ENCODE measurements at regions not wholly inside any gene's neighbourhood (a gene's known extent, or its start where the extent isn't known, plus 50 kb on each side); places are given as distances from the start of the nearest gene placed in this dataset.

GRCh38 chr2:182585430-182585829 is 130.6 kb upstream of the DNAJC10 start:
- no peaks in the 10 kb centered on the region for H3K4me1 ChIP-seq (replicated peaks)
- H3K4me3 ChIP-seq = no peak overlapping the region
- H3K27ac ChIP-seq = no peak overlapping the region
- no peaks in the 10 kb centered on the region for H3K36me3 ChIP-seq
- 91% methylated on average over 2 of the region's 2 CpGs for WGBS
- intact Hi-C loops (cut with DNase I) = no loop called here
- H3K27me3 ChIP-seq (replicated peaks; ENCODE audit: insufficient read depth) = no peaks in the 10 kb centered on the region
- no peak for TF ChIP-seq CTCF (IDR thresholded peaks at IDR 0.05)
- TF ChIP-seq POLR2AphosphoS5 (IDR thresholded peaks at IDR 0.05) = no peak
- TF ChIP-seq POLR2A (IDR thresholded peaks at IDR 0.05) = no peak
- DNase-seq (ENCODE audit: low spot score) = no peak
- no peaks in the 10 kb centered on the region for H3K9me3 ChIP-seq

GRCh38 chr2:182586426-182586825 is 129.6 kb upstream of the DNAJC10 start:
- intact Hi-C loops (cut with DNase I) = no loop called here
- WGBS = 88% methylated on average over 2 of the region's 2 CpGs

GRCh38 chr2:182587831-182588230 is 128.2 kb upstream of the DNAJC10 start:
- Histone ChIP-seq H3K27ac (no peak overlapping the region), H3K36me3 (no peaks in the 10 kb centered on the region), H3K4me3 (no peak overlapping the region), H3K9me3 (no peaks in the 10 kb centered on the region), H3K4me1 (replicated peaks) (no peaks in the 10 kb centered on the region), H3K27me3 (replicated peaks; ENCODE audit: insufficient read depth) (no peaks in the 10 kb centered on the region)
- intact Hi-C loops (cut with DNase I) = no loop called here
- no peak for DNase-seq (ENCODE audit: low spot score)
- TF ChIP-seq POLR2A (IDR thresholded peaks at IDR 0.05) (no peak), CTCF (IDR thresholded peaks at IDR 0.05) (no peak)
- 88% methylated on average over 1 of the region's 1 CpG for WGBS

More at GRCh38 chr2:182586426-182586825, 129.6 kb upstream of the DNAJC10 start:
- Histone ChIP-seq H3K9me3 (no peaks in the 10 kb centered on the region), H3K4me1 (replicated peaks) (no peaks in the 10 kb centered on the region), H3K27ac (no peak overlapping the region), H3K27me3 (replicated peaks; ENCODE audit: insufficient read depth) (no peaks in the 10 kb centered on the region), H3K36me3 (no peaks in the 10 kb centered on the region), H3K4me3 (no peak overlapping the region)
- TF ChIP-seq POLR2A (IDR thresholded peaks at IDR 0.05) = no peak
- DNase-seq (ENCODE audit: low spot score) = no peak

GRCh38 chr2:182589121-182589520 is 126.9 kb upstream of the DNAJC10 start:
- Histone ChIP-seq H3K4me3 (no peak overlapping the region), H3K36me3 (no peaks in the 10 kb centered on the region), H3K9me3 (no peaks in the 10 kb centered on the region), H3K27ac (no peak overlapping the region), H3K27me3 (replicated peaks; ENCODE audit: insufficient read depth) (no peaks in the 10 kb centered on the region), H3K4me1 (replicated peaks) (no peaks in the 10 kb centered on the region)
- DNase-seq (ENCODE audit: low spot score) = no peak
- intact Hi-C loops (cut with DNase I) = no loop called here
- TF ChIP-seq POLR2AphosphoS5 (IDR thresholded peaks at IDR 0.05) = no peak
- TF ChIP-seq CTCF (IDR thresholded peaks at IDR 0.05) = no peak
- no peak for TF ChIP-seq POLR2A (IDR thresholded peaks at IDR 0.05)

- Histone ChIP-seq H3K9me3 (no peaks in the 10 kb centered on the region), H3K36me3 (no peaks in the 10 kb centered on the region)
- intact Hi-C loops (cut with DNase I) = no loop called here
Measured at GRCh38 chr2:182591774-182592173, 124.3 kb upstream of the DNAJC10 start.

More at GRCh38 chr2:182591774-182592173, 124.3 kb upstream of the DNAJC10 start:
- Histone ChIP-seq H3K4me1 (replicated peaks) (no peaks in the 10 kb centered on the region), H3K4me3 (no peak overlapping the region), H3K27ac (no peak overlapping the region), H3K27me3 (replicated peaks; ENCODE audit: insufficient read depth) (no peaks in the 10 kb centered on the region)
- DNase-seq (ENCODE audit: low spot score) = no peak
- 52% methylated on average over 1 of the region's 1 CpG for WGBS
- TF ChIP-seq POLR2A (IDR thresholded peaks at IDR 0.05) = no peak
- no peak for TF ChIP-seq POLR2AphosphoS5 (IDR thresholded peaks at IDR 0.05)
- TF ChIP-seq CTCF (IDR thresholded peaks at IDR 0.05) = no peak
